ENCODE measurements at regions not wholly inside any gene's neighbourhood (a gene's known extent, or its start where the extent isn't known, plus 50 kb on each side); places are given as distances from the start of the nearest gene placed in this dataset.

- no peak overlapping the region for H4K91ac ChIP-seq (ENCODE audit: insufficient read depth, low read depth, low read length)
- no peak overlapping the region for H3K56ac ChIP-seq (ENCODE audit: extremely low read depth, insufficient read depth, low read length)
- no peak overlapping the region for H2BK120ac ChIP-seq (ENCODE audit: low read depth, low read length)
- H2BK5ac ChIP-seq (ENCODE audit: low read depth, low read length, poor library complexity, severe bottlenecking) = no peak overlapping the region
- intact Hi-C loops (cut with micrococcal nuclease) (no loop called here), dilution Hi-C loops (cut with HindIII; ENCODE audit: low sequenced_read_pairs, unreplicated experiment) (no loop called here), in situ Hi-C loops (cut with MboI; ENCODE audit: low sequenced_read_pairs) (no loop called here)
- DNase-seq (no peak), ATAC-seq (ENCODE audit: low read depth) (no peak)
- H2BK15ac ChIP-seq (ENCODE audit: low read depth, low read length) = no peak overlapping the region
- H3K14ac ChIP-seq (replicated peaks; ENCODE audit: low read depth, low read length) = no peak overlapping the region
- TF ChIP-seq USF2 (IDR thresholded peaks at IDR 0.05; ENCODE audit: low read depth, low read length) (no peak), RAD21 (IDR thresholded peaks at IDR 0.05; ENCODE audit: low read length) (no peak), ELK1 (IDR thresholded peaks at IDR 0.05; ENCODE audit: borderline replicate concordance, low read depth, low read length) (no peak), CEBPB (IDR thresholded peaks at IDR 0.05; ENCODE audit: low read depth, low read length) (no peak), CTCF (conservative IDR thresholded peaks at IDR 0.05; ENCODE audit: low read depth, low read length) (no peak), POLR2A (IDR thresholded peaks at IDR 0.05; ENCODE audit: low read depth, low read length) (no peak), MAFK (IDR thresholded peaks at IDR 0.05; ENCODE audit: low read depth, low read length) (no peak), CHD1 (IDR thresholded peaks at IDR 0.05; ENCODE audit: low read depth, low read length) (no peak), FOS (IDR thresholded peaks at IDR 0.05; ENCODE audit: low read depth, low read length) (no peak), RFX5 (IDR thresholded peaks at IDR 0.05; ENCODE audit: low read depth, low read length) (no peak), MXI1 (IDR thresholded peaks at IDR 0.05; ENCODE audit: borderline replicate concordance, low read depth, low read length) (no peak), RCOR1 (IDR thresholded peaks at IDR 0.05; ENCODE audit: insufficient replicate concordance, low read length) (no peak), SMC3 (IDR thresholded peaks at IDR 0.05; ENCODE audit: low read depth, low read length) (no peak), MAZ (IDR thresholded peaks at IDR 0.05; ENCODE audit: borderline replicate concordance, low read depth, low read length) (no peak)
- H4K20me1 ChIP-seq (ENCODE audit: insufficient read depth, low read length) = no peaks in the 10 kb centered on the region
- H3K9me3 ChIP-seq (ENCODE audit: control insufficient read depth, insufficient read depth, low read length) = no peaks in the 10 kb centered on the region
- WGBS, 2 experiments (ENCODE audit: extremely low coverage in 2 of 2, insufficient read length in 1 of 2) = no CpG with 5 or more reads among the region's 1 CpG
- BruUV-seq (replicated peaks) = no TSS peak
- no peak overlapping the region for H3K4me2 ChIP-seq (ENCODE audit: low read depth, low read length)
- no peak overlapping the region for H2AK9ac ChIP-seq (replicated peaks; ENCODE audit: low read depth, low read length, poor library complexity)
- ChIA-PET POLR2A (ENCODE audit: unreplicated experiment) (no interaction called here), CTCF (no interaction called here)
- H3K36me3 ChIP-seq (ENCODE audit: control insufficient read depth, insufficient read depth, low read length) = no peaks in the 10 kb centered on the region
- H3K79me1 ChIP-seq (ENCODE audit: low read depth in 1 of 2, low read length in 2 of 2) = no peaks in the 10 kb centered on the region
- H3K18ac ChIP-seq (ENCODE audit: low read depth, low read length) = no peak overlapping the region
- peaks cover 1% of the 10 kb centered on the region; the same call in 1 of the 2 replicates for H3K27me3 ChIP-seq (ENCODE audit: control insufficient read depth, insufficient read depth, low read length)
- no peak overlapping the region for H3K9ac ChIP-seq (ENCODE audit: low read depth, low read length)
- no peak overlapping the region for H3K4ac ChIP-seq (ENCODE audit: low read depth, low read length)
- no peak overlapping the region for H3K4me3 ChIP-seq (ENCODE audit: insufficient read depth, low read depth, low read length)
- H2AK5ac ChIP-seq (ENCODE audit: low read depth, low read length) = no peak overlapping the region
- H4K8ac ChIP-seq (ENCODE audit: low read depth in 2 of 2, low read length in 2 of 2) = no peak overlapping the region
- no peak overlapping the region for H4K5ac ChIP-seq (ENCODE audit: low read depth, low read length)
- H3K4me1 ChIP-seq (ENCODE audit: control insufficient read depth, insufficient read depth, low read length) = peaks cover 4% of the 10 kb centered on the region; the same call in 1 of the 2 replicates
- no peak overlapping the region for H2BK20ac ChIP-seq (ENCODE audit: low read depth, low read length)
- no peak overlapping the region for H3K23ac ChIP-seq (ENCODE audit: low read depth, low read length)
- no peak overlapping the region for H3K27ac ChIP-seq (ENCODE audit: insufficient read depth, low read length)
- no peak overlapping the region for H2AFZ ChIP-seq (replicated peaks; ENCODE audit: low read length, poor library complexity)
- H3K9me1 ChIP-seq (ENCODE audit: insufficient read depth, low read length) = 0 out of 2 replicates have a peak, but pooled peaks cover 3% of the 10 kb centered on the region
These were observed 110.5 kb upstream of the SEC61G start for GRCh38 chr7:54869523-54869922.

All from IMR-90 (cell line).